ENCODE measurements at regions not wholly inside any gene's neighbourhood (a gene's known extent, or its start where the extent isn't known, plus 50 kb on each side); places are given as distances from the start of the nearest gene placed in this dataset.

- no peak for TF ChIP-seq CTCF (IDR thresholded peaks at IDR 0.05; ENCODE audit: insufficient read depth, low read length, poor library complexity, severe bottlenecking)
- no peak for TF ChIP-seq EZH2phosphoT487 (conservative IDR thresholded peaks at IDR 0.05; ENCODE audit: low read length)
These were observed 121.0 kb downstream of the MRPL14 start for GRCh38 chr6:44006123-44006871.

Measured in SU-DHL-6 (cell line).